HepG2 (cell line): ENCODE measurements at regions not wholly inside any gene's neighbourhood (a gene's known extent, or its start where the extent isn't known, plus 50 kb on each side); places are given as distances from the start of the nearest gene placed in this dataset.

ENCODE experiments used
- KDM1A ChIP-seq: IDR thresholded peaks from 2 replicates; pipeline ENCODE4 v1.6.1; 2016; ENCODE audit warnings: missing compliant biosample characterization
- POLR2AphosphoS2 ChIP-seq: IDR thresholded peaks from 2 replicates; pipeline ENCODE4 v1.6.1; 2011; ENCODE audit warnings: low read depth, low read length, improper control_type of control experiment
- SAFB2 ChIP-seq: sonication (generic); formaldehyde crosslinking; IDR thresholded peaks from 2 replicates; pipeline ENCODE4 v1.5.1; 2020; ENCODE audit warnings: missing genetic modification reagents, low read depth, mild to moderate bottlenecking, borderline replicate concordance
- ZNF282 ChIP-seq: fragments of 450-650 bp; IDR thresholded peaks from 2 replicates; pipeline ENCODE4 v1.6.1; 2018; ENCODE audit not compliant: partially characterized antibody
- ZNF543 ChIP-seq: sonication (generic); formaldehyde crosslinking; IDR thresholded peaks from 2 replicates; pipeline ENCODE4 v1.4.0; 2020; ENCODE audit warnings: mild to moderate bottlenecking, missing genetic modification reagents
- ZNF713 ChIP-seq: sonication (generic); formaldehyde crosslinking; IDR thresholded peaks from 2 replicates; pipeline ENCODE4 v1.4.0; 2020; ENCODE audit warnings: mild to moderate bottlenecking, missing genetic modification reagents
- ZSCAN29 ChIP-seq: sonication (generic); formaldehyde crosslinking; conservative IDR thresholded peaks from 2 replicates; pipeline ENCODE4 v1.4.0; 2020; ENCODE audit warnings: mild to moderate bottlenecking, missing genetic modification reagents
- TF ChIP-seq, protein P1 (sequence below): sonication (generic); formaldehyde crosslinking; IDR thresholded peaks from 2 replicates; pipeline ENCODE4 v1.8.1; 2023; ENCODE audit warnings: mild to moderate bottlenecking, missing genetic modification reagents, borderline replicate concordance
- TF ChIP-seq, protein P2 (sequence below): sonication (generic); formaldehyde crosslinking; IDR thresholded peaks from 2 replicates; pipeline ENCODE4 v1.5.0; 2020; ENCODE audit warnings: mild to moderate bottlenecking, missing genetic modification reagents, moderate library complexity

DNA sequence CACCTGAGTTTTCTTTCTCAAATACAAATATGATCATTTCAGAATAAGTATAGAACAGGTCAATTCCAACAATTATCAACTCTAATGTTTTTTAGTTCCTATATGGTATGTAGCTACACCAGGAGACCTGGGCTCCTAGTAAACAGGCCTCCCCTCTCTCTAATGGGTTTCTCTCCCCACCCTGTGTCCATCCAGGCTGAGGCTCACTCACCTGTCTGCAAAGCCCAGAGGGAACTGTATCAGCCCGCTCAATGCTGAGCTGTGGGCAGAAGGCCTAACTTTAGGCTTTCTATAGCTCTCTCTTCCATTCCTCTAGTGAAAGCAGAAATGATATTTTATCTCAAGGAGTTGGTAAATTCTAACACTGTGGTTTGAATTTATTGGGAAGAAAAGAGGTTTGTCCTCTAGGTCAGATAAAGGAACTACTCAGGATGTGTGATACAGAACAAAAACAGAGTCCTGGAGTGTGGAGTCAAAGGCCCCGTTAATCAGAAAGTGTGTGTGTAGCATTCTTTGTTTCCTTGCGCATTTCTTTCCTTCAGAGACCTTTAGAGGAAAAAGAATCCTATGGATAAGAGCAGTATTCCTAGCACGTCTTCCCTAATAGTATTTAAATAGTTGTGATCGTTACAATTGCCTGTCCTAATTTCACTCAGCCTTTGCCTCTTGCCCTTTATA, 408.9 kb downstream of the PYDC2 start:
- no peak for TF ChIP-seq ZNF543 (CRISPR knock-in tag)
- TF ChIP-seq KDM1A (CRISPR knock-in tag), result no peak
- TF ChIP-seq, protein P1, sequence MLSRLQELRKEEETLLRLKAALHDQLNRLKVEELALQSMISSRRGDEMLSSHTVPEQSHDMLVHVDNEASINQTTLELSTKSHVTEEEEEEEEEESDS (CRISPR knock-in tag), result no peak
- TF ChIP-seq ZNF713 (CRISPR knock-in tag), result no peak
- TF ChIP-seq ZSCAN29, result no peak
- TF ChIP-seq, protein P2, sequence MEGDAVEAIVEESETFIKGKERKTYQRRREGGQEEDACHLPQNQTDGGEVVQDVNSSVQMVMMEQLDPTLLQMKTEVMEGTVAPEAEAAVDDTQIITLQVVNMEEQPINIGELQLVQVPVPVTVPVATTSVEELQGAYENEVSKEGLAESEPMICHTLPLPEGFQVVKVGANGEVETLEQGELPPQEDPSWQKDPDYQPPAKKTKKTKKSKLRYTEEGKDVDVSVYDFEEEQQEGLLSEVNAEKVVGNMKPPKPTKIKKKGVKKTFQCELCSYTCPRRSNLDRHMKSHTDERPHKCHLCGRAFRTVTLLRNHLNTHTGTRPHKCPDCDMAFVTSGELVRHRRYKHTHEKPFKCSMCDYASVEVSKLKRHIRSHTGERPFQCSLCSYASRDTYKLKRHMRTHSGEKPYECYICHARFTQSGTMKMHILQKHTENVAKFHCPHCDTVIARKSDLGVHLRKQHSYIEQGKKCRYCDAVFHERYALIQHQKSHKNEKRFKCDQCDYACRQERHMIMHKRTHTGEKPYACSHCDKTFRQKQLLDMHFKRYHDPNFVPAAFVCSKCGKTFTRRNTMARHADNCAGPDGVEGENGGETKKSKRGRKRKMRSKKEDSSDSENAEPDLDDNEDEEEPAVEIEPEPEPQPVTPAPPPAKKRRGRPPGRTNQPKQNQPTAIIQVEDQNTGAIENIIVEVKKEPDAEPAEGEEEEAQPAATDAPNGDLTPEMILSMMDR (CRISPR knock-in tag), result no peak
- no peak for TF ChIP-seq SAFB2 (CRISPR knock-in tag)
- TF ChIP-seq POLR2AphosphoS2, result no peak
- TF ChIP-seq ZNF282, result no peak
